SIG-M5 treated with dmso at 0.1 percent for 504 hours (cell line): ENCODE measurements at regions not wholly inside any gene's neighbourhood (a gene's known extent, or its start where the extent isn't known, plus 50 kb on each side); places are given as distances from the start of the nearest gene placed in this dataset.

ENCODE experiments used
- DNase-seq: peaks from one replicate; lab custom pipeline; 2025; ENCODE audit not compliant: unreplicated experiment; lab: John Stamatoyannopoulos, UW

- no peak for DNase-seq
Measured at GRCh38 chr11:82384308-82384707, 349.4 kb downstream of the FAM181B start.

GRCh38 chr11:82373781-82374542, 359.7 kb downstream of the FAM181B start:
- no peak for DNase-seq

- DNase-seq, result no peak
Measured at GRCh38 chr11:82365351-82365750, 368.3 kb downstream of the FAM181B start.

GRCh38 chr11:82356316-82356715, 377.3 kb downstream of the FAM181B start:
- DNase-seq, result no peak

GRCh38 chr11:82355313-82355823, 378.3 kb downstream of the FAM181B start:
- no peak for DNase-seq

GRCh38 chr11:82326853-82327252, 406.8 kb downstream of the FAM181B start:
- no peak for DNase-seq

GRCh38 chr11:82321206-82321605, 412.5 kb downstream of the FAM181B start:
- no peak for DNase-seq

GRCh38 chr11:82315093-82315492, 418.6 kb downstream of the FAM181B start:
- peak; percentile 12 for DNase-seq

- DNase-seq, result no peak
Measured at GRCh38 chr11:82308979-82309378, 424.7 kb downstream of the FAM181B start.

- no peak for DNase-seq
Measured at GRCh38 chr11:82305123-82305522, 428.5 kb downstream of the FAM181B start.

GRCh38 chr11:82303671-82304070, 430.0 kb downstream of the FAM181B start:
- DNase-seq, result no peak

- no peak for DNase-seq
Measured at GRCh38 chr11:82288471-82288870, 445.2 kb downstream of the FAM181B start.

GRCh38 chr11:82270870-82271269, 462.8 kb downstream of the FAM181B start:
- no peak for DNase-seq

- DNase-seq, result no peak
Measured at GRCh38 chr11:82268627-82269026, 465.0 kb downstream of the FAM181B start.

- DNase-seq, result no peak
Measured at GRCh38 chr11:82267186-82267585, 466.5 kb downstream of the FAM181B start.

- DNase-seq, result no peak
Measured at GRCh38 chr11:82261367-82261766, 472.3 kb downstream of the FAM181B start.

- DNase-seq, result peak; percentile 21
Measured at GRCh38 chr11:82250047-82250446, 483.6 kb downstream of the FAM181B start.

GRCh38 chr11:82246926-82247325, 486.7 kb downstream of the FAM181B start:
- DNase-seq, result no peak

- no peak for DNase-seq
Measured at GRCh38 chr11:82239498-82239897, 494.2 kb downstream of the FAM181B start.

GRCh38 chr11:82234256-82234655, 499.4 kb downstream of the FAM181B start:
- no peak for DNase-seq

GRCh38 chr11:82233201-82233600, 500.5 kb downstream of the FAM181B start:
- no peak for DNase-seq

- DNase-seq, result peak; percentile 14
Measured at GRCh38 chr11:82229341-82229740, 504.3 kb downstream of the FAM181B start.

- no peak for DNase-seq
Measured at GRCh38 chr11:82225930-82226329, 507.7 kb downstream of the FAM181B start.
